Activated T-helper 17 cell treated with anti-CD3 and anti-CD28 coated beads, Interleukin-2, amount 50 U/mL, for 72 hours (primary cell): ENCODE measurements at regions not wholly inside any gene's neighbourhood (a gene's known extent, or its start where the extent isn't known, plus 50 kb on each side); places are given as distances from the start of the nearest gene placed in this dataset.

Experiments
- ATAC-seq: fragments of 150-1000 bp; cut with Tn5 transposase; replicated peaks from 2 replicates; pipeline ENCODE4 v1.10.0; 2021; ENCODE audit warnings: mild to moderate bottlenecking, moderate library complexity
- H3K27ac Mint-ChIP-seq: one replicate; pipeline ENCODE4 v1.8.0; 2022; ENCODE audit warnings: mixed read lengths
- H3K27me3 Mint-ChIP-seq: one replicate; pipeline ENCODE4 v1.8.0; 2022; ENCODE audit warnings: mixed read lengths
- H3K36me3 Mint-ChIP-seq: one replicate; pipeline ENCODE4 v1.8.0; 2022; ENCODE audit warnings: low read depth, mild to moderate bottlenecking, mixed read lengths
- H3K4me1 Mint-ChIP-seq: one replicate; pipeline ENCODE4 v1.8.0; 2022; ENCODE audit warnings: mixed read lengths
- H3K4me3 Mint-ChIP-seq: one replicate; pipeline ENCODE4 v1.8.0; 2022; ENCODE audit warnings: mild to moderate bottlenecking, mixed read lengths
- H3K9me3 Mint-ChIP-seq: one replicate; pipeline ENCODE4 v1.8.0; 2022; ENCODE audit warnings: mixed read lengths

GRCh38 chr10:121081306-121081705, 230.1 kb downstream of the WDR11 start:
- H3K36me3 Mint-ChIP-seq = no peaks in the 10 kb centered on the region
- no peak for ATAC-seq
- H3K27ac Mint-ChIP-seq = no peak overlapping the region
- H3K4me3 Mint-ChIP-seq = no peak overlapping the region
- peaks cover 16% of the 10 kb centered on the region for H3K27me3 Mint-ChIP-seq
- H3K9me3 Mint-ChIP-seq = no peaks in the 10 kb centered on the region
- no peaks in the 10 kb centered on the region for H3K4me1 Mint-ChIP-seq

GRCh38 chr10:121082984-121083383, 231.8 kb downstream of the WDR11 start:
- no peaks in the 10 kb centered on the region for H3K4me1 Mint-ChIP-seq
- no peak for ATAC-seq
- H3K36me3 Mint-ChIP-seq = no peaks in the 10 kb centered on the region
- no peak overlapping the region for H3K4me3 Mint-ChIP-seq
- peaks cover 5% of the 10 kb centered on the region for H3K9me3 Mint-ChIP-seq
- peaks cover 16% of the 10 kb centered on the region for H3K27me3 Mint-ChIP-seq
- no peak overlapping the region for H3K27ac Mint-ChIP-seq

- H3K27me3 Mint-ChIP-seq = peaks cover 11% of the 10 kb centered on the region
- peaks cover 5% of the 10 kb centered on the region for H3K9me3 Mint-ChIP-seq
- no peak for ATAC-seq
- H3K36me3 Mint-ChIP-seq = no peaks in the 10 kb centered on the region
- no peaks in the 10 kb centered on the region for H3K4me1 Mint-ChIP-seq
- no peak overlapping the region for H3K27ac Mint-ChIP-seq
- H3K4me3 Mint-ChIP-seq = no peak overlapping the region
Measured at GRCh38 chr10:121084016-121084674, 233.0 kb downstream of the WDR11 start.

GRCh38 chr10:121084675-121085070, 233.5 kb downstream of the WDR11 start:
- Mint-ChIP-seq H3K4me1 (no peaks in the 10 kb centered on the region), H3K9me3 (peaks cover 5% of the 10 kb centered on the region)

GRCh38 chr10:121085367-121085766, 234.2 kb downstream of the WDR11 start:
- no peaks in the 10 kb centered on the region for H3K36me3 Mint-ChIP-seq
- ATAC-seq = no peak
- H3K4me1 Mint-ChIP-seq = no peaks in the 10 kb centered on the region
- no peak overlapping the region for H3K4me3 Mint-ChIP-seq
- peaks cover 11% of the 10 kb centered on the region for H3K27me3 Mint-ChIP-seq
- peaks cover 5% of the 10 kb centered on the region for H3K9me3 Mint-ChIP-seq
- no peak overlapping the region for H3K27ac Mint-ChIP-seq

More at GRCh38 chr10:121084675-121085070, 233.5 kb downstream of the WDR11 start:
- Mint-ChIP-seq H3K27me3 (peaks cover 11% of the 10 kb centered on the region), H3K36me3 (no peaks in the 10 kb centered on the region), H3K4me3 (no peak overlapping the region), H3K27ac (no peak overlapping the region)
- ATAC-seq = no peak

- ATAC-seq = no peak
- H3K36me3 Mint-ChIP-seq = no peaks in the 10 kb centered on the region
- H3K9me3 Mint-ChIP-seq = peaks cover 5% of the 10 kb centered on the region
- no peaks in the 10 kb centered on the region for H3K4me1 Mint-ChIP-seq
- no peaks in the 10 kb centered on the region for H3K27me3 Mint-ChIP-seq
- H3K4me3 Mint-ChIP-seq = no peak overlapping the region
- no peak overlapping the region for H3K27ac Mint-ChIP-seq
Measured at GRCh38 chr10:121087129-121087528, 236.0 kb downstream of the WDR11 start.

GRCh38 chr10:121087688-121088087, 236.5 kb downstream of the WDR11 start:
- ATAC-seq = no peak
- Mint-ChIP-seq H3K4me1 (no peaks in the 10 kb centered on the region), H3K36me3 (no peaks in the 10 kb centered on the region), H3K9me3 (peaks cover 5% of the 10 kb centered on the region), H3K27ac (no peak overlapping the region), H3K4me3 (no peak overlapping the region), H3K27me3 (no peaks in the 10 kb centered on the region)

- no peaks in the 10 kb centered on the region for H3K27me3 Mint-ChIP-seq
- H3K9me3 Mint-ChIP-seq = peaks cover 5% of the 10 kb centered on the region
- H3K4me1 Mint-ChIP-seq = no peaks in the 10 kb centered on the region
- H3K4me3 Mint-ChIP-seq = no peak overlapping the region
- H3K27ac Mint-ChIP-seq = no peak overlapping the region
- no peak for ATAC-seq
- H3K36me3 Mint-ChIP-seq = no peaks in the 10 kb centered on the region
Measured at GRCh38 chr10:121088524-121088923, 237.4 kb downstream of the WDR11 start.

GRCh38 chr10:121089434-121089833, 238.3 kb downstream of the WDR11 start:
- Mint-ChIP-seq H3K27ac (no peak overlapping the region), H3K4me3 (no peak overlapping the region), H3K4me1 (no peaks in the 10 kb centered on the region), H3K27me3 (no peaks in the 10 kb centered on the region), H3K9me3 (peaks cover 5% of the 10 kb centered on the region), H3K36me3 (no peaks in the 10 kb centered on the region)
- ATAC-seq = no peak

GRCh38 chr10:121091961-121092719, 241.0 kb downstream of the WDR11 start:
- H3K9me3 Mint-ChIP-seq = peaks cover 5% of the 10 kb centered on the region
- no peak for ATAC-seq
- no peak overlapping the region for H3K4me3 Mint-ChIP-seq
- H3K27ac Mint-ChIP-seq = no peak overlapping the region
- peaks cover 3% of the 10 kb centered on the region for H3K27me3 Mint-ChIP-seq
- no peaks in the 10 kb centered on the region for H3K4me1 Mint-ChIP-seq
- no peaks in the 10 kb centered on the region for H3K36me3 Mint-ChIP-seq

GRCh38 chr10:121092720-121093095, 241.5 kb downstream of the WDR11 start:
- ATAC-seq = no peak
- no peaks in the 10 kb centered on the region for H3K4me1 Mint-ChIP-seq
- no peak overlapping the region for H3K27ac Mint-ChIP-seq
- no peak overlapping the region for H3K4me3 Mint-ChIP-seq
- H3K36me3 Mint-ChIP-seq = no peaks in the 10 kb centered on the region
- peaks cover 1% of the 10 kb centered on the region for H3K9me3 Mint-ChIP-seq
- peaks cover 3% of the 10 kb centered on the region for H3K27me3 Mint-ChIP-seq

GRCh38 chr10:121096617-121097431, 245.7 kb downstream of the WDR11 start:
- Mint-ChIP-seq H3K9me3 (no peaks in the 10 kb centered on the region), H3K27ac (no peak overlapping the region), H3K4me3 (no peak overlapping the region), H3K27me3 (peaks cover 6% of the 10 kb centered on the region), H3K36me3 (no peaks in the 10 kb centered on the region), H3K4me1 (no peaks in the 10 kb centered on the region)
- ATAC-seq = no peak

- peaks cover 6% of the 10 kb centered on the region for H3K27me3 Mint-ChIP-seq
- H3K27ac Mint-ChIP-seq = no peak overlapping the region
- no peak for ATAC-seq
- no peaks in the 10 kb centered on the region for H3K36me3 Mint-ChIP-seq
- H3K9me3 Mint-ChIP-seq = no peaks in the 10 kb centered on the region
- H3K4me3 Mint-ChIP-seq = no peak overlapping the region
- no peaks in the 10 kb centered on the region for H3K4me1 Mint-ChIP-seq
Measured at GRCh38 chr10:121098211-121098610, 247.0 kb downstream of the WDR11 start.

- Mint-ChIP-seq H3K9me3 (no peaks in the 10 kb centered on the region), H3K27ac (no peak overlapping the region), H3K36me3 (no peaks in the 10 kb centered on the region), H3K27me3 (peaks cover 6% of the 10 kb centered on the region), H3K4me1 (no peaks in the 10 kb centered on the region), H3K4me3 (no peak overlapping the region)
- no peak for ATAC-seq
Measured at GRCh38 chr10:121098751-121099150, 247.6 kb downstream of the WDR11 start.

- H3K27ac Mint-ChIP-seq = no peak overlapping the region
- ATAC-seq = no peak
Measured at GRCh38 chr10:121099181-121099580, 248.0 kb downstream of the WDR11 start.

More at GRCh38 chr10:121099181-121099580, 248.0 kb downstream of the WDR11 start:
- Mint-ChIP-seq H3K9me3 (no peaks in the 10 kb centered on the region), H3K4me1 (no peaks in the 10 kb centered on the region), H3K36me3 (no peaks in the 10 kb centered on the region), H3K4me3 (no peak overlapping the region), H3K27me3 (peaks cover 6% of the 10 kb centered on the region)
